B cell (primary cell): ENCODE measurements at regions not wholly inside any gene's neighbourhood (a gene's known extent, or its start where the extent isn't known, plus 50 kb on each side); places are given as distances from the start of the nearest gene placed in this dataset.

Experiments used
- ATAC-seq: fragments of 200-7000 bp; cut with Tn5 transposase; one replicate; pipeline ENCODE4 v1.10.0; 2021; ENCODE audit warnings: low read depth, mild to moderate bottlenecking, moderate number of reproducible peaks, moderate library complexity
- CTCF ChIA-PET: fragments of 350-600 bp; sonication (Branson Sonifier 250); formaldehyde crosslinking; loops from one replicate; lab custom pipeline; 2021; ENCODE audit warnings: antibody characterized with exemption, inconsistent platforms; lab: Charles Lee
- POLR2A ChIA-PET: fragments of 350-600 bp; sonication (Branson Sonifier 250); formaldehyde crosslinking; loops from one replicate; lab custom pipeline; 2021; ENCODE audit warnings: antibody characterized with exemption; lab: Charles Lee
- DNase-seq: peaks from one replicate; pipeline ENCODE4 v3.0.0; 2013
- H2AFZ ChIP-seq: 2 replicates; pipeline ENCODE4 v1.6.1; 2012; ENCODE audit warnings: mild to moderate bottlenecking, low read depth, low read length; ENCODE audit not compliant: insufficient read depth, poor library complexity, severe bottlenecking
- H3K27ac ChIP-seq, 2 donors: 1 replicate in 1 of 2; 2 replicates in 1 of 2; pipeline ENCODE4 v1.5.1; 2012 to 2013; ENCODE audit warnings: low read length in 2 of 2, mild to moderate bottlenecking in 2 of 2, moderate library complexity in 1 of 2
- H3K27me3 ChIP-seq, 4 experiments: fragments of 200-600 bp in 1 of 4; sonication (generic) in 1 of 4; replicated peaks in 1 of 4; 1 replicate in 2 of 4; 2 replicates in 2 of 4; pipeline versions ENCODE4 v1.6.1 to v1.7.0; 2013 to 2016; ENCODE audit warnings: low read length in 3 of 4, mild to moderate bottlenecking in 2 of 4, mixed read lengths in 1 of 4, moderate library complexity in 1 of 4; ENCODE audit not compliant: insufficient read depth in 4 of 4, control insufficient read depth in 3 of 4; ENCODE audit errors: control extremely low read depth in 1 of 4
- H3K36me3 ChIP-seq, 2 experiments: replicated peaks in 1 of 2; 1 replicate in 1 of 2; 2 replicates in 1 of 2; pipeline versions ENCODE4 v1.6.1 to v1.7.1; 2013; ENCODE audit warnings: low read length in 1 of 2; ENCODE audit not compliant: insufficient read depth in 2 of 2, control insufficient read depth in 1 of 2; ENCODE audit errors: control extremely low read depth in 1 of 2, extremely low read depth in 1 of 2
- H3K4me1 ChIP-seq, 2 donors: fragments of 200-600 bp in 1 of 2; sonication (generic) in 1 of 2; 1 replicate in 1 of 2; 2 replicates in 1 of 2; pipeline versions ENCODE4 v1.5.1 to v1.6.1; 2013 to 2017; ENCODE audit warnings: low read length in 2 of 2; ENCODE audit not compliant: control insufficient read depth in 2 of 2, insufficient read depth in 2 of 2
- H3K4me2 ChIP-seq: replicated peaks from 2 replicates; pipeline ENCODE3; 2012; ENCODE audit warnings: mild to moderate bottlenecking, low read depth, low read length; ENCODE audit not compliant: poor library complexity, severe bottlenecking
- H3K4me3 ChIP-seq, 5 experiments: fragments of 200-600 bp in 1 of 5; sonication (generic) in 1 of 5; 1 replicate in 3 of 5; 2 replicates in 2 of 5; pipeline versions ENCODE4 v1.5.1 to v1.7.0; 2011 to 2016; ENCODE audit warnings: low read length in 4 of 5, mild to moderate bottlenecking in 4 of 5, low read depth in 2 of 5, control low read depth in 1 of 5, moderate library complexity in 1 of 5; ENCODE audit not compliant: insufficient read depth in 1 of 5; ENCODE audit errors: control extremely low read depth in 1 of 5, extremely low read depth in 1 of 5
- H3K79me2 ChIP-seq: fragments of 200-600 bp; sonication (generic); one replicate; pipeline ENCODE4 v1.6.0; 2016; ENCODE audit warnings: low read length; ENCODE audit not compliant: control insufficient read depth, insufficient read depth
- H3K9ac ChIP-seq: fragments of 200-600 bp; sonication (generic); 2 replicates; pipeline ENCODE4 v1.6.1; 2017; ENCODE audit warnings: mild to moderate bottlenecking, low read length, moderate library complexity
- H3K9me3 ChIP-seq, 3 donors: one replicate each; pipeline versions ENCODE4 v1.6.1 to v1.7.1; 2013; ENCODE audit warnings: low read length in 2 of 3; ENCODE audit not compliant: control insufficient read depth in 2 of 3, insufficient read depth in 1 of 3; ENCODE audit errors: control extremely low read depth in 1 of 3
- H4K20me1 ChIP-seq: 2 replicates; pipeline ENCODE4 v1.6.0; 2012; ENCODE audit warnings: mild to moderate bottlenecking, low read length; ENCODE audit not compliant: insufficient read depth, control insufficient read depth, poor library complexity, severe bottlenecking
- H3K27ac Mint-ChIP-seq: one replicate; pipeline ENCODE4 v1.8.0; 2021; ENCODE audit warnings: mixed read lengths
- H3K27me3 Mint-ChIP-seq: one replicate; pipeline ENCODE4 v1.8.0; 2021; ENCODE audit warnings: mixed read lengths
- H3K4me1 Mint-ChIP-seq: one replicate; pipeline ENCODE4 v1.8.0; 2021; ENCODE audit warnings: mixed read lengths
- H3K4me3 Mint-ChIP-seq: one replicate; pipeline ENCODE4 v1.8.0; 2021; ENCODE audit warnings: mixed read lengths
- H3K9me3 Mint-ChIP-seq: one replicate; pipeline ENCODE4 v1.8.0; 2022; ENCODE audit warnings: mixed read lengths; ENCODE audit not compliant: insufficient read depth
- EZH2 ChIP-seq: IDR thresholded peaks from 2 replicates; pipeline ENCODE4 v1.6.1; 2012; ENCODE audit warnings: borderline replicate concordance, low read depth, mild to moderate bottlenecking, moderate library complexity, low read length; ENCODE audit not compliant: insufficient read depth, poor library complexity, severe bottlenecking
- WGBS: methylation state at CpG from one replicate; pipeline ENCODE4 v1.1.5; 2013; ENCODE audit warnings: missing lambda C conversion rate; ENCODE audit not compliant: insufficient coverage; 5-methylcytosine and 5-hydroxymethylcytosine counted together
- intact Hi-C: fragments of 100-400 bp; cut with micrococcal nuclease; formaldehyde crosslinking; loops from one replicate; pipeline ENCODE4 v1.10.0; 2022
- TF ChIP-seq, protein P1 (sequence below): fragments of 200-600 bp; IDR thresholded peaks from one replicate; pipeline ENCODE4 v1.8.0; 2022; ENCODE audit warnings: antibody characterized with exemption, mild to moderate bottlenecking

DNA sequence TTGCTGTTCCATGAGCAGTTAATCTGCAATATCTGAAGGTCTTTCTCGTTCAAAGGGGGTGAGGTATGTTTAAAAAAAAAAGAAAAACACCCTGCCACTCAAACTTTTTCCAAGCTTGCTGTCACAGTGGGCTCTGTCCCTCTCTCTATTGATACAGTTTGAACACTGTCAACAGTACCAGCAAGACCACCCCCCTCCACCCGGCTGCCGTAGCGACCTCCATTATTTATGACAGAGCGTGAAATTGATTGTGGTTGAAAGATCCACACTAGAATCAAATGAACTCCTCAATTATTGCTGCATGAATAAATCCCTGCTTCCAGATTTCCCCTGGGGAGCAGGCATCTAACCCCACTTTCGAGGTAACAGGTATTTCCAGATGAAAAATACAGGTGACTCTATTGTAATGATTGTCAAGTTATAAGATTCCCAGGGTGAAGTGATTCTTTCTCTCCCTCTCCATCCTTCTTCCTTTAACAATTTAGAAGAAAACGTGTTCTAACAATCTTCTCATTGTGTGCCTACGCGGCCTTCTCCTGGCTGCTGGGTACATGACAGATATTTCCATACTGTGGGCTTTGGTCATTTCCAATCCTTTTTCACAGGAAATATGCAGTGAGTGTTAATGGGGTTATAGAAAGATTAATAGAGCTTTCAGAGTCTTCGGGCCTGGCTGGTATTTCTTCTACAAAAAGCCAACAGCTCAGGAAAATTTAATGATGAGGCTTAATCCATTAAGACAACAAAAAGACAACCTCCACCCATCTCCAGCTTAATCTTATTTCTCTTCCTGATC lies 135.7 kb upstream of the C16orf82 start:
- no peaks in the 10 kb centered on the region for H3K79me2 ChIP-seq
- TF ChIP-seq EZH2 = no peak
- TF ChIP-seq, protein P1, sequence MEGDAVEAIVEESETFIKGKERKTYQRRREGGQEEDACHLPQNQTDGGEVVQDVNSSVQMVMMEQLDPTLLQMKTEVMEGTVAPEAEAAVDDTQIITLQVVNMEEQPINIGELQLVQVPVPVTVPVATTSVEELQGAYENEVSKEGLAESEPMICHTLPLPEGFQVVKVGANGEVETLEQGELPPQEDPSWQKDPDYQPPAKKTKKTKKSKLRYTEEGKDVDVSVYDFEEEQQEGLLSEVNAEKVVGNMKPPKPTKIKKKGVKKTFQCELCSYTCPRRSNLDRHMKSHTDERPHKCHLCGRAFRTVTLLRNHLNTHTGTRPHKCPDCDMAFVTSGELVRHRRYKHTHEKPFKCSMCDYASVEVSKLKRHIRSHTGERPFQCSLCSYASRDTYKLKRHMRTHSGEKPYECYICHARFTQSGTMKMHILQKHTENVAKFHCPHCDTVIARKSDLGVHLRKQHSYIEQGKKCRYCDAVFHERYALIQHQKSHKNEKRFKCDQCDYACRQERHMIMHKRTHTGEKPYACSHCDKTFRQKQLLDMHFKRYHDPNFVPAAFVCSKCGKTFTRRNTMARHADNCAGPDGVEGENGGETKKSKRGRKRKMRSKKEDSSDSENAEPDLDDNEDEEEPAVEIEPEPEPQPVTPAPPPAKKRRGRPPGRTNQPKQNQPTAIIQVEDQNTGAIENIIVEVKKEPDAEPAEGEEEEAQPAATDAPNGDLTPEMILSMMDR = no peak
- no peak overlapping the region for H3K4me3 ChIP-seq
- H4K20me1 ChIP-seq = no peaks in the 10 kb centered on the region
- H3K9me3 ChIP-seq = peaks cover 0 to 5% (median 0%) of the 10 kb centered on the region in 3 donors
- H3K4me3 Mint-ChIP-seq = no peak overlapping the region
- peaks cover 6% of the 10 kb centered on the region for H3K9me3 Mint-ChIP-seq
- POLR2A ChIA-PET = no interaction called here
- no peaks in the 10 kb centered on the region for H3K27me3 ChIP-seq
- H3K27ac Mint-ChIP-seq = no peak overlapping the region
- H3K27me3 Mint-ChIP-seq = peaks cover 3% of the 10 kb centered on the region
- H3K4me2 ChIP-seq = no peak overlapping the region
- H3K27ac ChIP-seq = no peak overlapping the region
- no peaks in the 10 kb centered on the region for H3K4me1 Mint-ChIP-seq
- no peak overlapping the region for H2AFZ ChIP-seq
- ATAC-seq (no peak), DNase-seq (no peak)
- no peaks in the 10 kb centered on the region for H3K4me1 ChIP-seq
- no peak overlapping the region for H3K9ac ChIP-seq
- no peaks in the 10 kb centered on the region for H3K36me3 ChIP-seq
- CTCF ChIA-PET = no interaction called here
- intact Hi-C loops = loop anchor here (2.0 kb wide), 1 partner anchor 20 kb away; no protein-coding TSS in a partner anchor
- WGBS = 95% methylated on average over 3 of the region's 10 CpGs

DNA sequence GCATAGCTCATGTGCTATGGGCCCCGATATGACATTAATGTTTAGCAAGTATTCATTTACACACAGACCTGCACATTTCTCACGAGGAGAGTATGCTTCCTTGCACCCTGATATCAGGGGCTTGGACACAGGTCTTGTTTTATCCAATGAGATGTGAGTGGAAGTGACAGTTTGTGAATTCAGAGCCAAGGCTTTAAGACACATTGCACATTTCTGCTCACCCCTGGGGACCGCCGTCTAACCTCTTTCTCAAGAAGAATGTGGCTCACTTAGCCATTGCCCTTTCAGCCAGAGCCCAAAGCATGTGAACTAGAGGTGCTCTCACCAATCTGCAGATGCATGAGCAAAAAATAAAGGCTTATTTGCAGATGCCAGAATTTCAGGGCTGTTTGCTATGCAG lies 116.1 kb upstream of the C16orf82 start:
- H3K4me3 Mint-ChIP-seq = no peak overlapping the region
- no peak overlapping the region for H3K4me2 ChIP-seq
- no peak overlapping the region for H3K27ac ChIP-seq
- no peak overlapping the region for H2AFZ ChIP-seq
- H3K27me3 Mint-ChIP-seq = peaks cover 18% of the 10 kb centered on the region
- no peaks in the 10 kb centered on the region for H3K9me3 Mint-ChIP-seq
- POLR2A ChIA-PET = no interaction called here
- CTCF ChIA-PET = no interaction called here
- no peaks in the 10 kb centered on the region for H4K20me1 ChIP-seq
- no peaks in the 10 kb centered on the region for H3K4me1 Mint-ChIP-seq
- intact Hi-C loops = loop anchor here (2.0 kb wide), 1 partner anchor 20 kb away; no protein-coding TSS in a partner anchor
- no peak for ATAC-seq
- no peaks in the 10 kb centered on the region for H3K4me1 ChIP-seq
- DNase-seq = no peak
- H3K4me3 ChIP-seq = no peak overlapping the region
- H3K36me3 ChIP-seq = no peaks in the 10 kb centered on the region
- no peak overlapping the region for H3K9ac ChIP-seq
- no peaks in the 10 kb centered on the region for H3K9me3 ChIP-seq
- no peak for TF ChIP-seq EZH2
- TF ChIP-seq, protein P1 = no peak
- H3K27me3 ChIP-seq = peaks cover 0 to 5% (median 0%) of the 10 kb centered on the region in 4 experiments
- WGBS = 86% methylated on average over 2 of the region's 4 CpGs
- no peak overlapping the region for H3K27ac Mint-ChIP-seq
- H3K79me2 ChIP-seq = no peaks in the 10 kb centered on the region
